NAMALWA (cell line): ENCODE measurements at regions not wholly inside any gene's neighbourhood (a gene's known extent, or its start where the extent isn't known, plus 50 kb on each side); places are given as distances from the start of the nearest gene placed in this dataset.
"Not testable (repeated sequence)": the region's sequence is repeated elsewhere in the genome, so short reads cannot be mapped to it uniquely, and the experiment has no call there.

ENCODE experiments used
- DNase-seq: peaks from one replicate; pipeline ENCODE4 v3.0.0-alpha.2; 2015; ENCODE audit warnings: low spot score

DNA sequence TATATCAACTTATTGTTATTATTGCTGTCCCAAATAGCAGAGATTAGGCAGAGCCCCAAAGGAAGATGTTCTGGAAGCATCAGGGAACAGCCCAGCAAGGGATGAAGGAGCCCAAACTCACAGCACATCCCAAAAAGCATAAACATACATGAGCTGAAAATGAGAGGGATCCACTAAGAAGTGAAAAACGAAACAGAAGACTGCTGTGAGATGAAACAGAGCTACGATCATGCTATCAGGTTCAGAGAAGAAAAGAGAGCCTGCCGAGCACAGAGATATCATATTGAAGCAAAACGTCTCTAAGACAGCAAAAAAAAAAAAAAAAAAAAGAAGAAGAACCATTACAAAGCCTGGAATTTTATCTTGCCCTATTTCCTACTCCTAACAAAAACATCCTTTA is 127.3 kb downstream of the ZNF608 start:
- DNase-seq, result no peak

- no peak for DNase-seq
These were observed 128.7 kb downstream of the ZNF608 start for GRCh38 chr5:124617787-124618186.

GRCh38 chr5:124614836-124615385 is 131.5 kb downstream of the ZNF608 start:
- DNase-seq, result no peak

GRCh38 chr5:124614105-124614504 is 132.3 kb downstream of the ZNF608 start:
- no peak for DNase-seq

GRCh38 chr5:124613273-124613953 is 133.0 kb downstream of the ZNF608 start:
- DNase-seq, result no peak

DNA sequence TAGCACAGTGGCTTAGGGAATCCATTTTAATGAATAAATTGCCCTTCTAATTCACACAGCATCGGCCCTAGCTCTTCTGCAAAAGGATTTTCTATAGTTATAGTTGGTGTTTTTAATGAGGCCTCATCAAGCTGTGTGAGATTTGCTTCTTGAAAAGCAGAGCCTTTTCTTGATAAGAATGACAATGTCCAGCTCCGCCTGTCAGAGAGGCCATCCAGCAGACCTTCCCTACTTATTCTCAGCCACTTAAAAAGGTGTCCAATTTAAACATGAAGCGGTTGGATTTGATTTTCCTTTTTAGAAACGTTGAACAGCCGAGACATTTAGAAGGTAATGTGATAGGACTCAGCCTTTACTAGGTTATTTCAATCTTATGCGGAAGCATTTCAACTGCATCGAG is 134.4 kb downstream of the ZNF608 start:
- no peak for DNase-seq

DNA sequence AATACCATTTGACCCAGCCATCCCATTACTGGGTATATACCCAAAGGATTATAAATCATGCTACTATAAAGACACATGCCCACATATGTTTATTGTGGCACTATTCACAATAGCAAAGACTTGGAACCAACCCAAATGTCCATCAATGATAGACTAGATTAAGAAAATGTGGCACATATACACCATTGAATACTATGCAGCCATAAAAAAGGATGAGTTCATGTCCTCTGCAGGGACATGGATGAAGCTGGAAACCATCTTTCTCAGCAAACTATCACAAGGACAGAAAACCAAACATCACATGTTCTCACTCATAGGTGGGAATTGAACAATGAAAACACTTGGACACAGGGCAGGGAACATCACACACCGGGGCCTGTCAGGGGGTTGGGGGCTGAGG is 135.2 kb downstream of the ZNF608 start:
- not testable (repeated sequence) for DNase-seq

DNA sequence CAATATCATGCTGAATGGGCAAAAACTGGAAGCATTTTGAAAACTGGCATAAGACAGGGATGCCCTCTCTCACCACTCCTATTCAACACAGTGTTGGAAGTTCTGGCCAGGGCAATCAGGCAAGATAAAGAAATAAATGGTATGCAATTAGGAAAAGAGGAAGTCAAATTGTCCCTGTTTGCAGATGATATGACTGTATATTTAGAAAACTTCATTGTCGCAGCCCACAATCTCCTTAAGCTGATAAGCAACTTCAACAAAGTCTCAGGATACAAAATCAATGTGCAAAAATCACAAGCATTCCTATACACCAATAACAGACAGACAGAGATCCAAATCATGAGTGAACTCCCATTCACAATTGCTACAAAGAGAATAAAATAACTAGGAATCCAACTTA is 136.8 kb downstream of the ZNF608 start:
- DNase-seq, result not testable (repeated sequence)

GRCh38 chr5:124606543-124606942 is 139.9 kb downstream of the ZNF608 start:
- DNase-seq, result no peak

DNA sequence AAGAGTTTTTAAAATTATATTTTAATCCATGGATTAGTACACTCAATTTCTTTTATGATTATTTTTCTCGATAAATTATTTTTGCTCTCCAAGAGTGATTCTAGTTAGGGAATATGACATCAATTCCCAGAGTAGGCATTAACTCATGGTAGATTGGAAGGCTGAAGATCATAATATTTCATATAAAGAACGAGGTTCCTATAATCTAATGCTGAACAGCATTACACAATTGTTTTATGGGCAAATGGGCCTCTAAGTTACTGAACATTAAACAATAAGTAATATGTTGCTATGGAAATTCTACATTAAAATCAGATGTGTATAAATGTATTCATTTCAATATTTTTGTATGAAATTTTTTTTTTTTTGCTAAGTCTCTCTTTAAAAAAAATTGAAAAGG is 140.3 kb downstream of the ZNF608 start:
- DNase-seq, result no peak

- DNase-seq, result no peak
These were observed 140.9 kb downstream of the ZNF608 start for GRCh38 chr5:124605541-124605940.

DNA sequence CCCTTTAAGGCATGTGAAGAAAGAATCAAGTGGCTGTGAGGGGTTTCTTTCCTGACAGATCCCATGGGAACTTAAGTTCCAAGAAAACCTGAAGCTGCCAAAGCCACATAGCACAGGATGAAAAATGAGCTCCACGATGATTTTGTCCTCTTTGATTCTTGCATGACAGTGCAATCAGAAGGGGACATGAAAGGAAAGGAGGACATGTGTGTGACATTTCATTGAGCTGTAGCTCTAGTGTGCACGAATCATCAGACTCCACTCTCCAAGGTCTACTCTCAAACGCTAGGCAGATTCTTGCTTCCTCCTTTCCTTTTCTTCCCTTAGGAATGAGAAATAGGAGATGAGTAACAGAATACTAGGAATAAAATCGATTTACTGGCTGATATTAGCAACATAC is 142.0 kb downstream of the ZNF608 start:
- DNase-seq, result no peak

DNA sequence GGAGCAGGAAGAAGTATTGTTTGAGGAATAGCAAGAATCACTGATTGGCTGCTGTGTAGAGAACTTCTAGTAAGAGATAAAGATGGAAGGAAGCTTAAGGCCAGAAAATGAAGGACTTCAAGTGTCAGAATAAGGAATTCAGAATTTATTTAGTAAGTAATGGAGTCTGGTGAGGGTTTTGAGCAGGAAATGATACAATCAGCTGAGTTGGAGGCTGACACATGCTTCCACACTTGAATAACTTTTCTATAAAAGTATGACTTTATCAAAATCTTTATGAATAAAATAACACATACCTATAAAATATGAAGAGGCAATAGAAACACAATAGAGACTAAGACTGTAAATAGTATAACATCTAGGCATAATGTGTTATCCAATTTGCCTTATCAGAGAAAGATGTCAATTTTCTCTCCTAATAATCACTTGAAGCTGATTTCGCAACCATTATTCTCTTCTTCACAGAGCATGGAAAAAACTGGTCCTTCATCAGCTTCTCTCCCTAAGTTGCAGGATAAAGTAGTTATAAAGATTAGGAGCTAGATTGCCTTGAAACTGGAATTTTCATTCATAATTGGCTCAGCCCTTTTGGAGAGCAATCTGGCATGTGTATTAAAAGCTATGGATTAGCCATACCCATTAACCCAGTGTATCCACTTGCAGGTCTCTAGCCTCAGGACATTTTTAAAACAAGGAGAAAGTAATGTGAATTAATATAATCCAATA is 143.4 kb downstream of the ZNF608 start:
- DNase-seq, result no peak

GRCh38 chr5:124599028-124599973 is 147.1 kb downstream of the ZNF608 start:
- DNase-seq, result peak; percentile 79

GRCh38 chr5:124596595-124597421 is 149.6 kb downstream of the ZNF608 start:
- no peak for DNase-seq

- DNase-seq, result no peak
These were observed 152.5 kb downstream of the ZNF608 start for GRCh38 chr5:124593952-124594351.

GRCh38 chr5:124592891-124593290 is 153.5 kb downstream of the ZNF608 start:
- no peak for DNase-seq

DNA sequence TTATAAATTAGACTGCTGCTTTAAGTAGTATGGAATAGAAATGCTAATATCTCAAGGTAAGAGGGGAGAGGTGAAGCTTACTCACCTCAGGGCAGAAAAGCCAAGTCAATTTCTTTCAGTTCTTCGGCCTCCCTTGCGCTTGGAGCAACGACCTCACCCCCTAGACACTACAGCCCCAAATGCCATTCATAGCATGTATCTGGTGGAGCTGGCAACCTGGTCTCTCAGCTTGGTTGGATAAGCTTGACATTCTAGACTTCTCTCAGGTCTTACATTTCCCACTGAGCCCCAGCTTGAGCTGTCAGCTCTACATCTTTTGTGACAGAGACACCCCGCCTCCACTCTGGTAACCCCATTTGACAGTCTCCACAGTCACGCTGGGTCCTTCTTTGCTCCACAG is 154.9 kb downstream of the ZNF608 start:
- no peak for DNase-seq

- no peak for DNase-seq
These were observed 155.8 kb downstream of the ZNF608 start for GRCh38 chr5:124590686-124591085.

- no peak for DNase-seq
These were observed 159.2 kb downstream of the ZNF608 start for GRCh38 chr5:124587280-124587679.

- peak; percentile 10 for DNase-seq
These were observed 161.3 kb downstream of the ZNF608 start for GRCh38 chr5:124584991-124585715.
